ENCODE measurements at regions not wholly inside any gene's neighbourhood (a gene's known extent, or its start where the extent isn't known, plus 50 kb on each side); places are given as distances from the start of the nearest gene placed in this dataset.

DNA sequence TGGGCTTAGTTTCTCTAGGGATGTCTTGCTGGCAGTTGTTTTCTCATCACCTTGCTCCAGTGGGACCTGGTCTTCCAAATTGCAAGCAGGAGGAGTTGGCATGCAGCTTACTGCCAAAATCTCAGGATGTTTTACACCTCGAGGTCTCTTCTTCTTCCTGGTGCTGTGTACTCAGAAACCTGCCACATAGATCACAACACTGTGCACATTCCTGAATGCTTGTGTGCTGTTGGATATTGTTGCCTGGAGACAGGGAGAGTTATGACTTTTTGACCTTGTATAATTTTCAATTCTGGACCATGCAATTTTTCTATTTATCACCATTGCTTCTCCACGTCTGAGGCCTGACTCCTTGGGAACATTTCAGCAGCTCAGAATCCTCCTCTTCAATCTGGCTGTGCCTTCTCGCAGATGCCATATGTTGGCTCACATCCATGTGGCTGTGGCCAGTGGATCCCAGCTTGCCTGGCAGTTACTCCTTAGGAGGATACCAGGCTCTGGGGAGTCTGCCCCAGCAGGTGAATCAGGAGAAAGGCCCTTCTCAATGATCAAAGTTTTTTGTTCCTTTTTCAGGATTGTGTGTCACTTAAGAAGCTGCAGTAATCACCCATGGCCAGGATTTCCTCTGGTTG is 489.3 kb downstream of the TSN start:
- no peak for DNase-seq

DNA sequence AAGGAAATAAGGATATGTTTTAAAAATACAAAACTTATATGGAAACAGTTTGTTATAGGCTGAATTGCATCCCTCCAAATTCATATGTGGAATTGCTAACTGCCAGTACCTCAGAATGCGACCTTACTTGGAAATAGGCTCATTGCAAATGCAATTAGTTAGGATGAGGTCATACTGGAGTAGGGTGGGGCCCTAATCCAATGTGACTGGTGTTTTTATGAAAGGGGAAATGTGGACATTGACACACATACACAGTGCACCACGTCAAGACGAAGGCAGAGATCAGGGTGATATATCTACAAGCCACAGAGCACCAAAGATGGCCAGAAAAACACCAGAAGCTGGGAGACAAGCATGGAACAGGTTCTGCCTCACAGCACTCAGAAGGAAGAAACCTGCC is 494.2 kb downstream of the TSN start:
- DNase-seq = no peak

DNA sequence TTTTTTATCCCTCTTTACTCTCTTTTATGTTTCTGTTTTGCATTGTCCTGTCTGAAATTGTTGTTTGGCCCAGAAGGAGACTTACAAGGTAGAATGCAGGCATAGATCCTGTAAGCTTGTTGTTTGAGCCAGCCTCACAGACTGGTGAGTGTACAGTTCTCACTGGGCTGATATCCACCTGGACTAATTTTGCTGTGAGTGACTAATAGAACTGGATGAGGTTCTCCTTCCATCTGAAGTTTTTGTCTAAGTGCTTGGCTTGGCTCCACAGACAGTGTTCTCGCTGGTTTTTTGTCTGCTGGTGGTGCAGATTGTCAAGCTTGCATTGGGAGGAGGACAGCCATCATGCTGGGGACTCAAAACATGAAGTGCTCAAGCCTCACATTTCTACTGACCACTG is 495.7 kb downstream of the TSN start:
- DNase-seq = no peak

DNA sequence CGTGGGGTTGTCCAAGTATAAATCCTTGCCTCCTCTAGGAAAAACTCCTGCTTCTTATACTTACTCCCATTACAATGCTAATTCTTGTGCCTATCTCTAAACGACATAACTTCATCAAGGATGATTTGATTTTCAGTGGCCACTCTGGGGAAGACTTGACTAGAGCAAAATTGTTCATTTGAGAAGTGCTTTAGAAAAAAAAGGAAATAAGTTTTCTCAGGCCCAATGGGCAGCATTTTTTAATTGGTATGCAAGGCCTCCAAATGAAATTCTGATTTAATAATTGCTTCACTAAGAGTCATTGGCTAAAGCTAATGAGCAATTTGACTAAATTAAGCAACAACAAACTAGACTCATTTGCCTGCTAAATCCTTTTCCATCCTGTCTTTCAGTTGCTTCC is 496.1 kb downstream of the TSN start:
- DNase-seq = no peak

DNA sequence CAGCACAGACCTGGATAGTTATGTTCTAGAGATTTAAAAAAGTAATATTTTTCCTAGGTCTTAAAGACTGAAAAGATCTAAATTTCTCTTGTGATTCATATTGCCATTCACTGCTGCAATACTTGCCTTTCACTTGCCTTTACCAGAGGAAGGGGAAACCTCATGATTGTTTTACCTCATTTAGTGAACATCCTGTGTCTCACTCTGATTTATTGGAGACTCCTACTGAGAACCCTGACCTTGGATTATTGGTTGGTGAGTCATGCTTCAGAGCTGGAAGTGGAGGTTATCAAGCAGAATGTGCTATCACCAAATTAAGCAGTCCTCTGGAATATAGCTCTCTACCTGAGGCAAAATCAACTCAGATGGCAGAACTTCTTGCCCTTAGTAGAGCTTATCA is 500.5 kb downstream of the TSN start:
- no peak for DNase-seq

DNA sequence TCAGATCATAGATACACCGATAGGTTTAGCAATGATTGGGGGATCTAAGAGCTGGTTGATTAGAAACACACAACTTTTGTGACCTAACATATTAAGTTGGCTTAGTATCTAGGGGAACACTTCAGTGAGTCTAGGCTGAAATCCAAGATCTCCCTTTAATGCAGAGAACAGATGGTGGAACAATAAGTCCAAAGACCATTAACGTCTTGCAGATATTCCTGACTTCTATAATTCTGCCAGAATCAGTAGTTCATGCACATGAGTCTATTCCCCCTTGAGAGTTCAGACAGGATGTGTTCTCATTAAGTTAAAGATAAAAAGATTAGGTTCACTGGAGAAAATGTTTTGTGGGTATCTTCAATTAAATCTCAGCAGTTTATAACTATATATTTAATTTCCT is 506.5 kb downstream of the TSN start:
- DNase-seq = no peak

DNA sequence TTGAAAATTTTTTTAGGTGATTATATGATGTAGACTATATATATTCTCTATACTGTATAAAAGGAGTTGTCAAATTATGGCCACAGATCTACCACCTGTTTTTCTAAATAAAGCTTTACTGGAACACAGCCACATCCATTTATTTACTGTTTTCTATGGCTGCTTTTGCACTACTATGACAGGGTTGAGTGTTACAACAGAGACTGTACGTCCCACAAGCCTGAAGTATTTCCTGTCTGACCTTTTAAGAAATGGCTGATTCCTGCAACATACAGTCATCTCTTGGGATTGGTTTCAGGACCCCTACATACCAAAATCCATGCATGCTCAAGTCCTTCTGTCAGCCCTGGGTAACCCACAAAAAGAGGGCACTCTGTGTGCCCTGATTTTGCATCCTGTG is 508.3 kb downstream of the TSN start:
- DNase-seq = no peak

DNA sequence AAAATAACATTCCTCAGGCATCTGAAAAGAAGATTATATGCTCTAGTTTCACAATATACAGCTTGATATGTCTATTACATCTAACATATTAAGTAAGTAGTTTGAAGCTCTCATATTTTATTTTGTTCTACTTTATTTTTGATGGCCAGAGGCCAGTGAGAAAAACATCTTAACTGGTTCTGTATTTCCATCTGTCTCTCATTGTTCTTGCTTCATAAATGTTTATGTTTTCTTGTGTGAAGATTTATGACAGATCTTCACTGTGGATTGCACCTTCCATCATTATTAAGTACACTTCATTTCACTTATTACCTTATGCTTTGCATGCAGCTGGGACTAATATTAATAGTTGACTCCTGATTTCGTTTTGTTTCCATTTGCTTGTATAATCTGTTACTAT is 511.2 kb downstream of the TSN start:
- DNase-seq = no peak

DNA sequence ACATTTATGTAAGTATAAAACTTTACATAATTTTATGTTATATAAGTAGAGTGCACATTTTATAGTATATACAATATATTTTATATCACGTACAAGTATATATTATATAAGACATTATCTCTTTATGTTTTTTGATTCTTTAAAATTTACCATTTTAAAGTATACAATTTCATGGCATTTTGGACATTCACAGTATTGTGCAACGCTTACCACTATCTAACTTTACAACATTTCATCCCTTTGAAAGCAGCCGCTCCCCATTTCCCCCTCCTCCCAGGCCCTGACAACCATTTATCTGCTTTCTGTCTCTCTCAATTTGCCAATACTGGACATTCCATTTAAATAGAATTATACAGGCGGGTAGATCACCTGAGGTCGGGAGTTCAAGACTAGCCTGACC is 512.5 kb downstream of the TSN start:
- no peak for DNase-seq

DNA sequence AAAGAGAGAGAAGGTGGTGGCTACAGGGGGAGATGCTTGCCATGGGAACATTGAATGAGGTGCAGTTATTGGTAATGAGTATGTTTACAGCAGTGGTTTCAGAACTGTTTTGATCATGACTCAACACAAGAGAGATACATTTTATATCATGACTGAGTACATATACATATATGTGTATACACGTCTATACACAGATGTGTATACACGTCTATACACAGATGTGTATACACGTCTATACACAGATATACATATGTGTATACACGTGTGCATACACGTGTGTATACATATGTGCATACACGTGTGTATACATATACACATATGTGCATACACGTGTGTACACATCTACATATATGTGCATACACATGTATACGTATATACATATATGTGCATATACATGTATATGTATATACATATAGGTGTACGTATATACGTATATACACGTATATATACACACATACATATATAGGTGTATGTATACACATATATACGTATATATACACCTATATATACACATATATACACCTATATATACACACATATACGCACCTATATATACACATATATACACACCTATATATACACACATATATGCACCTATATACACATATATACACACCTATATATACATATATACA is 518.5 kb downstream of the TSN start:
- peak; percentile 22 for DNase-seq

DNA sequence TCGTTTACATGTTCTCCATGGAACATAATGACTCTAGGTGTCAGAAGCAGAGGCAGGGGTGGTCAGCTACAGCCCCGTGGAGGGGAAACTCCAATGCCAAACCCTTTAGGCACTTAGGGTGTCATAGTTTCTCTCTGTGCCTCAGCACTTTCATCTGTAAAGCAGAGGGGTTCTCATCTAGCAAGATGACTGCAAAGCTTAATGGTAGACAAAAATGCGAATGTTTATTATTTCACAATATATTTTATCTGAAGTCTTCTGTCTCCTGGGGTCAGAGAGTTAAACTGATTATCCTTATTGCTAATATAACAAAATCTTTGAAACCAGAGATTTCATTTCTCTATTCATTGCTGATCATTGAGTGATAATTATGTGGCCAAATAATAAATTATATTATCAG is 522.5 kb downstream of the TSN start:
- DNase-seq = no peak

DNA sequence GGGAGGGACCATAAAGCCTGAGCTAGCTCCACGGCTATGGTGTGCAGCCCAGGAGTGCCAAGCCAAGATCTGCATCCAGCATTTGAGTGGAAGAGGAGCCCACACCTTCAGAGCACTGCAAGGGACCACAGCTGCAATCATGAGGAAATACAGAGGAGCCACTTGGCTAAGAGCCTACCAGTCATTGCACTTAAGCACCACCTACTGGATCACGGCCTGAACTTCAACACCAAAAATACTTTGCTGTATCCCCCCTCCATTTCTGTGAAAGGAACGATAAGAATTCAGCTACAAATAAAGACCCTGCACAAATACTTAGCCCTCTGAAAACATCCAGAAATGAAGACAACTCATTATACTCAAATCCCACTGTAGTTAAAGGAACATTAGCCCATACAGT is 545.3 kb downstream of the TSN start:
- DNase-seq = peak; percentile 38

DNA sequence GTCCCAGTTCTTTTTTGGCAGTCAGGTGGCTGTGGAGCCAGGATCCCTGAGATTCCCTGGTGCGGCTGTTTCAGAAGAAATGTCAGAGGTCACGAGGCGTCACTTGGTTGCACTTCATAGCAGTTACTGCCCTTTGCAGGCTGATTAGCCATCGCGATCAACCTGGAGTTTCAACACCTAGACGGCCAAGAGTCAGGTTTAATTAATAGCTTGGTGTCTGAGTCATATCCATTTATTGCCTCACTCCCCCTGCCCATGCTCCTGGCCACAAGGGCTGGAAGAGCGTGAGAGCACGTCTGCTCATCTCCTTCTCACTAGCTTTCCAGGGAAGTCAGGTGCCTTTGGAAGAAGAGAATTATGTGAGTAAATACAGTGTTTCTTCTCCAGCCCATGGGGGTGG is 552.3 kb downstream of the TSN start:
- no peak for DNase-seq

DNA sequence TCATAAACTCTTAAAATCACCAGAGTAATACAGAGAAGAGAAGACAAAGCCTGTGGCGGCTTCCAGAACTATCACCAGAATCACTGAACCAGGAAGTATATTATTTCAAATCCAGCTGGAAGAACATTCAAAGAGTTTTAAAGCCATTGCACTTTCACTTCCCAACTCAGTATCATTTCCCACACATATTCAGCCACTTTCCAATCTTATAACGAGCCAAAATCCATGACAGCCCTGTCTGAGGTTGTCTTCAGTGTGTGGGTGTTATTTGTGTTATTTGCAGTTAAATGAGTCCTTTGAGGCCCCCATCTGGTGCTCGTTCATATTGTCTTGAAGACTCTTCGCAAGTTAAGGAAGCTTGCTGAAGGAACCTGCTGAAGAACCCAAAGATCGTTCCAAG is 559.9 kb downstream of the TSN start:
- no peak for DNase-seq

DNA sequence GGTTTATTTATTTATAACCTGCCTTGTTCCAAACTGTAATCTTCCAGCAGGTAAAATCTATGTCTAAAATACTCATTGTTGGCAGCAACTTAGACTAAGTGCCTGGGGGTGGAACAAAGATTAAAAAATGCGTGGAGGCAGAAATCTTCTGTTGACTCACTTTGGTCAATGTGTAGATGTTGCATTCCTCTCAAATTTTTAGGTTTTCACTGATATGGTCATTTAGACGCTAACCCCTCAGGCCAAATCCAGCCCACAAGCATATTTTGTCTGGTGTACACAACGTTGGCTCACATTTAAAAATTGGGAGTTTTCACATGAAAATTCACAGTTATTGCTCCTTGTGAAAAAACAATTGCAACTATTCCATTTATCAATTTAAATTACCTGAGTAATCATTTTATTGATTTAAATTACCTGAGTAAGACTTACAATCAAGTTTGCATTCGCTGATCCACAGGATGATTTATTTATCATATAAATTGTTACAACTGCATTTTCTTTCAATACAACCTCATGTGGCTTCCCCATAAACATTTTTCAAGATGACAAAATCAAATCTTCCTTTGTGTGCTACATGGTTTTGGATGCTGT is 564.2 kb downstream of the TSN start:
- DNase-seq = no peak

DNA sequence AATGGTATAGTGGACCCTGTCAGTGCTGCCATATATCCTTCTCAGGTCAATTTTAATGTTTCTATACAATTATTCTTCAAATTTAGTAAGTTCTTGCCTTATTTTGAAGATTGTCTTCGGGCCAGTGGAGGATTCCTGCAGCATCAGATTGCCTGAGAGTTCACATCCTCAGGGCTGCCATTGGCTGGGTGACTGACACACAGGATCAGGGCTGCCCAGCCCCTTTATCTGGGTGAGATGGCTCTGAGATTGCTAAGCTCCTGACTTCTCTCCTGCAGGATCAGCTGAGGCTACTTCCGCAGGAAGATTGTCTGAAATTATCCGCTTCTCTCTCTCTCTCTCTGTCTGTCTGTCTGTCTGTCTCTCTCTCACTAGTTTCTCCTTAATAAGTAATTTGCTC is 567.4 kb downstream of the TSN start:
- DNase-seq = no peak

DNA sequence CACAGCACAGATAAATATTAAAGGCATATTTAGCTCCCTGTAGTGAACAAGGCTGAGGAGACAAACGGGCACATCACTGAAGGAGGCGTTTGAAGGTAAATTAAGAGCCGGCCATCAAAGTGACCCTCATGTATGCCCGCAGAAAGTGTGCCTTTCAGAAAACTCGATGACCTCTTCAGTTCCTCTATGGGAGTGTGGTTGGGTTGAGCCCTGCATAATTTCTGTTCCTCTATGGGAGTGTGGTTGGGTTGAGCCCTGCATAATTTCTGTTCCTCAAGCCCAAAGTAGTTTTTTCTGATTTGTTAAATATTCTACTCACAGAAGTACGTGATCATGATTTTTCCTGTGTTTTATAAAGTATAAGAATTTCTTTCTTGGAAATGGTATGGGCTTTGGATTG is 568.5 kb downstream of the TSN start:
- no peak for DNase-seq

DNA sequence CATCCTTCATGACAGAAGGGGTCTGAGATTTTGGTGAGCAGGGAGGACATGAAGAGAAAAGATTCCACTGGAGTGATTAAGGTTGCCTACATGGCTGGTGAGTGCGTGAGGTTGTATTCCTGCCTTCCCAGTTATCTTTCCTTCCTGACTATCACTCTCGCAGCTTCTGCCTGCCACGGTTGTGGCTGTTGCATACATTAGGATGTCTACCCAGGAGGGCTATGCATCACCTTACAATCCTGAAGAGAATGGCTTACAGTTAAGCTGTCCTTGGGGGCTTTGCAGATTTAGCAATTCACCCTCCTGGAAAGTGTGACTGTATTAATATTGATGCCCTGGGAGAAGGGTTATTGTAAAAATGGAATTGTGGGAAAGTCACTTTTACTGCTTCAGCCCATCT is 571.0 kb downstream of the TSN start:
- no peak for DNase-seq

DNA sequence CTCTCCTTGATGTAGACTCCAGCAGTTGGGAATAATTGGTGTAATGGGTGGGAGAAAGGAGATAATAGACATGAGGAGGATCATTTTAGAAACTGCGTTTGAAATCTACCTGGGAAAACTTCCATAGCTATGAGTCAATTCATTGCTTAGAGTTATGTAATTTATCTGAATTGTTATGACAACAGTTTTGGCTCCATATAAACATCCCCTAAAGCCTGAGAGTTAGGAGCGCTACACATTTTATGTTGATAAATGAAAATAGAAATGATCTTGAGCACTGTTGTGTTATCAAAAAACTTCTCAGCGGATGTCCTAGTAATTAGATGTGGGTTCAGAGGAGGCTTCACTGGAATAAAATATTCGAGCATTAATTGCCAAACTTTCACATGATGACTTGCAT is 573.4 kb downstream of the TSN start:
- no peak for DNase-seq

DNA sequence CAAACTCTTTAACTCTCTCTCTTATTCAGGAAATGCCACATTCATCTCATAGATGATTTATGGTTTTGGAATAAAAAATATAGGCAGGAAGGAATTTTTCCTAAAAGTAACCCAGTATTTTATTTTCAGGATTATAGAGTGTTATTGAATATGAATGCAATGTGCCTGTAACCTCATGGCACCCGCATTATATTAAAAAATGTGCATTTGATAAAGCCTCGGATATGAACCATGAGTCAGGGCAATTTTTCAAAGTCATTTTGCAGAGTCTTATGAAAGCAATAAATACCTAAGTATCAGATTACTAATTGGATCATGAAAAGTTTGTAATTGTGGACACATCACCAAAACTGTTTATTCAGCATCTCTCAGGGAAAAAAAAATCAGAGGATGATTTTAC is 573.8 kb downstream of the TSN start:
- no peak for DNase-seq

DNA sequence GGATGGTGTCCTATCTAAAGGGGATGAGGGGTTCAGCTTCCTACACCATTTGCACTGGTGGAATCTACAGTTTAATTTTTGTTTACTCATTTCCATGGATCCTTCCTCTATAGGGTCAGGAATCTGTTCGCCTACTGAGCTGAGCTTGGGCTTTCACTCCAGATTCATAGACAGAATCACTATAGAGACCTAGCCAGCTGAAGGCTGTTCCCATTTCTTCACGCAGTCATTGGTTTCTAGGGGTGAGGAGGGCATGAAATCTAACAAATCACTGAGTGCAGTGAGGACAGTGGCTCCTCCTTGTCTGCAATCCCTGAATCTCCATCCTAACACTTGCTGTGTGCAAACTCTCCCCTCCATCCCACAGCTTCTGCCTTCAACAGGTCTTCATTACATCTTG is 578.5 kb downstream of the TSN start:
- no peak for DNase-seq

DNA sequence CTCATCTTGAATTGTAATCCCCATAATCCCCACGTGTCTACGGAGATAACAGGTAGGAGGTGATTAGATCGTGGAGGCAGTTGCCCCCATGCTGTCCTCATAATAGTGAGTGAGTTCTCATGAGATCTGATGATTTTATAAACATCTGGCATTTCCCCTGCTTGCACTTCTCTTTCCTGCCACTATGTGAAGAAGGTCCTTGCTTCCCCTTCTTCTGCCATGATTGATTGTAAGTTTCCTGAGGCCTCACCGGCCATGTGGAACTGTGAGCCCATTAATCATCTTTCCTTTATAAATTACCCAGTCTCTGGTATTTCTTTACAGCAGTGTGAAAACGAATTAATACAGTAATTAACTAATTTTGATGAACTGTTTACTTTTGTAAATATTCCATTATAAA is 582.5 kb downstream of the TSN start:
- peak; percentile 10 for DNase-seq

DNA sequence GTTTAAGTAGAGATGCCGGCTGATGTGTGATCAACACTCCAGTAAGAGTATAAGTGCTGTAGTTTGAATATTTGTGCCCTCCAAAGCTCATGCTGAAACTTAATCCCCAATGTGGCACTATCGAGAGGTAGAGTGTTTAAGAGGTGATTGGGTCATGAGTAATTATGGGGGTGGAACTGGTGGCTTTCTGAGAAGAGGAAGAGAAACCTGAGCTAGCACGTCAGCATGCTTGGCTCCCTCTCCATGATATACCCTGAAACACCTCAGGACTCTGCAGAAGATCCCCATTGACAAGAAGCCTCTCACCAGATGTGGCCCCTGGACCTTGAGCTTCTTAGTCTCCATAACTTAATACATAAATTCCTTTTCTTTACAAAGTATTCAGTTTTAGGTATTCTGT is 584.8 kb downstream of the TSN start:
- DNase-seq = peak; percentile 6

DNA sequence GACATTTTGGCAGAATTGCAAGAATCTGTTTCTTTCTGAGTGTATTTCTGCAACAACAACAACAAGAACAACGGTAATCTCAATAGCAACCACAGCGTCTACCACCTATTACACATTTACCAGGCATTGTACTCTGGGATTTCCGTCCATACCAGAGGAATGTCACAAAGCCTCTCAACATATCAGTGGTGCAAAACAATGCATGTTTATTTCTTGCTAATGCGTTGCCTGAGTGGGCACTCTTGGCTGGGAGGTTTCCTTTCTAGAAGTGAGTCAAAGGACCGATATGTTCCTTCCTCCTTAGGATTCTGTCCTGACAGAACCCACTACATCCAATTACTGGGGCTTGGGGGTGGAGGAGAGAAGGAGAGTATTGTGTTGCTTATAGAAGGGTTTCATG is 585.6 kb downstream of the TSN start:
- DNase-seq = peak; percentile 17

DNA sequence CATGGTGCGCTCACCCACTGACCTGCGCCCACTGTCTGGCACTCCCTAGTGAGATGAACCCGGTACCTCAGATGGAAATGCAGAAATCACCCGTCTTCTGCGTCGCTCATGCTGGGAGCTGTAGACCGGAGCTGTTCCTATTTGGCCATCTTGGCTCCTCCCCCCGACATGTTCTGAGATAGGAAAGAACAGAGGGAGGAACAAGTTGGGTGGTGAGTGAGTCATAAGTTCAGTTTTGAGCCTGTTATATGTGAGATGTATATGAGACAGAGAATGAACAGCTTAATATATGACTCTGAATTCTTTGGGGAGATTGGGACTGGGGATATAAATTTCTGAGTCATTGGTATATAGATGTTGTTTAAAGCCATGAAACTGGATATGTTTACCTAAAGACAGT is 596.7 kb downstream of the TSN start:
- peak; percentile 79 for DNase-seq

Measured in DMS53 (cell line).